ENCODE measurements at regions not wholly inside any gene's neighbourhood (a gene's known extent, or its start where the extent isn't known, plus 50 kb on each side); places are given as distances from the start of the nearest gene placed in this dataset.
"Not testable (repeated sequence)": the region's sequence is repeated elsewhere in the genome, so short reads cannot be mapped to it uniquely, and the experiment has no call there.

- no peaks in the 10 kb centered on the region for H3K9me3 ChIP-seq (ENCODE audit: control insufficient read depth, low read length, poor library complexity, severe bottlenecking)
- Mint-ChIP-seq H3K27me3 (peaks cover 6% of the 10 kb centered on the region), H3K27ac (no peak overlapping the region), H3K4me1 (no peaks in the 10 kb centered on the region), H3K4me3 (no peak overlapping the region), H3K36me3 (ENCODE audit: low read depth) (peaks cover 5% of the 10 kb centered on the region)
- DNase-seq (no peak), ATAC-seq (no peak)
Observed at GRCh38 chr3:153372326-153372725, 210.3 kb downstream of the RAP2B start.

- no peaks in the 10 kb centered on the region for H3K9me3 ChIP-seq (ENCODE audit: control insufficient read depth, low read length, poor library complexity, severe bottlenecking)
- no peaks in the 10 kb centered on the region for H3K4me1 Mint-ChIP-seq
- H3K27ac Mint-ChIP-seq: no peak overlapping the region
- H3K4me3 Mint-ChIP-seq: no peak overlapping the region
- DNase-seq: no peak
- peaks cover 6% of the 10 kb centered on the region for H3K27me3 Mint-ChIP-seq
- H3K36me3 Mint-ChIP-seq (ENCODE audit: low read depth): peaks cover 5% of the 10 kb centered on the region
- ATAC-seq: no peak
Observed at GRCh38 chr3:153373606-153374005, 211.6 kb downstream of the RAP2B start.

GRCh38 chr3:153378366-153378765, 216.3 kb downstream of the RAP2B start:
- H3K36me3 Mint-ChIP-seq (ENCODE audit: low read depth); ATAC-seq; H3K27ac Mint-ChIP-seq; H3K27me3 Mint-ChIP-seq; H3K4me3 Mint-ChIP-seq; DNase-seq; H3K4me1 Mint-ChIP-seq; H3K9me3 ChIP-seq (ENCODE audit: control insufficient read depth, low read length, poor library complexity, severe bottlenecking): not testable (repeated sequence)

GRCh38 chr3:153379516-153379915, 217.5 kb downstream of the RAP2B start:
- peaks cover 6% of the 10 kb centered on the region for H3K27me3 Mint-ChIP-seq
- no peaks in the 10 kb centered on the region for H3K9me3 ChIP-seq (ENCODE audit: control insufficient read depth, low read length, poor library complexity, severe bottlenecking)
- H3K4me3 Mint-ChIP-seq: no peak overlapping the region
- H3K4me1 Mint-ChIP-seq: peaks cover 4% of the 10 kb centered on the region
- no peak overlapping the region for H3K27ac Mint-ChIP-seq
- no peak for ATAC-seq
- peaks cover 7% of the 10 kb centered on the region for H3K36me3 Mint-ChIP-seq (ENCODE audit: low read depth)
- no peak for DNase-seq

GRCh38 chr3:153385343-153385742, 223.3 kb downstream of the RAP2B start:
- Mint-ChIP-seq H3K27me3 (no peaks in the 10 kb centered on the region), H3K27ac (peak overlapping the region; percentile 4), H3K4me1 (peaks cover 4% of the 10 kb centered on the region), H3K4me3 (no peak overlapping the region), H3K36me3 (ENCODE audit: low read depth) (no peaks in the 10 kb centered on the region)
- H3K9me3 ChIP-seq (ENCODE audit: control insufficient read depth, low read length, poor library complexity, severe bottlenecking): no peaks in the 10 kb centered on the region
- DNase-seq: no peak
- ATAC-seq: no peak

- ATAC-seq (no peak), DNase-seq (no peak)
- Mint-ChIP-seq H3K36me3 (ENCODE audit: low read depth) (peaks cover 3% of the 10 kb centered on the region), H3K27me3 (no peaks in the 10 kb centered on the region), H3K4me1 (no peaks in the 10 kb centered on the region), H3K27ac (no peak overlapping the region), H3K4me3 (no peak overlapping the region)
- H3K9me3 ChIP-seq (ENCODE audit: control insufficient read depth, low read length, poor library complexity, severe bottlenecking): peaks cover 5% of the 10 kb centered on the region
Observed at GRCh38 chr3:153392363-153392762, 230.3 kb downstream of the RAP2B start.

GRCh38 chr3:153394017-153394416, 232.0 kb downstream of the RAP2B start:
- peaks cover 3% of the 10 kb centered on the region for H3K36me3 Mint-ChIP-seq (ENCODE audit: low read depth)
- H3K27ac Mint-ChIP-seq: no peak overlapping the region
- H3K4me3 Mint-ChIP-seq: no peak overlapping the region
- no peaks in the 10 kb centered on the region for H3K27me3 Mint-ChIP-seq
- ATAC-seq (no peak), DNase-seq (no peak)
- H3K4me1 Mint-ChIP-seq: peaks cover 2% of the 10 kb centered on the region
- peaks cover 5% of the 10 kb centered on the region for H3K9me3 ChIP-seq (ENCODE audit: control insufficient read depth, low read length, poor library complexity, severe bottlenecking)

GRCh38 chr3:153396581-153396980, 234.6 kb downstream of the RAP2B start:
- H3K27me3 Mint-ChIP-seq: no peaks in the 10 kb centered on the region
- no peak overlapping the region for H3K27ac Mint-ChIP-seq
- H3K36me3 Mint-ChIP-seq (ENCODE audit: low read depth): peaks cover 3% of the 10 kb centered on the region
- H3K4me1 Mint-ChIP-seq: peaks cover 17% of the 10 kb centered on the region
- H3K4me3 Mint-ChIP-seq: no peak overlapping the region
- ATAC-seq (no peak), DNase-seq (no peak)
- H3K9me3 ChIP-seq (ENCODE audit: control insufficient read depth, low read length, poor library complexity, severe bottlenecking): peaks cover 5% of the 10 kb centered on the region

- H3K4me3 Mint-ChIP-seq: no peak overlapping the region
- DNase-seq (no peak), ATAC-seq (no peak)
- H3K27ac Mint-ChIP-seq: no peak overlapping the region
- no peaks in the 10 kb centered on the region for H3K27me3 Mint-ChIP-seq
- H3K36me3 Mint-ChIP-seq (ENCODE audit: low read depth): peaks cover 3% of the 10 kb centered on the region
- peaks cover 17% of the 10 kb centered on the region for H3K4me1 Mint-ChIP-seq
- H3K9me3 ChIP-seq (ENCODE audit: control insufficient read depth, low read length, poor library complexity, severe bottlenecking): peaks cover 5% of the 10 kb centered on the region
Observed at GRCh38 chr3:153397794-153398193, 235.8 kb downstream of the RAP2B start.

GRCh38 chr3:153399636-153400035, 237.6 kb downstream of the RAP2B start:
- H3K27ac Mint-ChIP-seq: peak overlapping the region; percentile 30
- peaks cover 17% of the 10 kb centered on the region for H3K4me1 Mint-ChIP-seq
- H3K27me3 Mint-ChIP-seq: no peaks in the 10 kb centered on the region
- H3K36me3 Mint-ChIP-seq (ENCODE audit: low read depth): no peaks in the 10 kb centered on the region
- H3K9me3 ChIP-seq (ENCODE audit: control insufficient read depth, low read length, poor library complexity, severe bottlenecking): no peaks in the 10 kb centered on the region
- ATAC-seq (no peak), DNase-seq (no peak)
- no peak overlapping the region for H3K4me3 Mint-ChIP-seq

- peaks cover 17% of the 10 kb centered on the region for H3K4me1 Mint-ChIP-seq
- ATAC-seq (no peak), DNase-seq (no peak)
- H3K4me3 Mint-ChIP-seq: no peak overlapping the region
- no peaks in the 10 kb centered on the region for H3K36me3 Mint-ChIP-seq (ENCODE audit: low read depth)
- H3K27ac Mint-ChIP-seq: no peak overlapping the region
- no peaks in the 10 kb centered on the region for H3K9me3 ChIP-seq (ENCODE audit: control insufficient read depth, low read length, poor library complexity, severe bottlenecking)
- no peaks in the 10 kb centered on the region for H3K27me3 Mint-ChIP-seq
Observed at GRCh38 chr3:153400641-153401040, 238.6 kb downstream of the RAP2B start.

- Mint-ChIP-seq H3K36me3 (ENCODE audit: low read depth) (no peaks in the 10 kb centered on the region), H3K27me3 (no peaks in the 10 kb centered on the region), H3K4me3 (no peak overlapping the region), H3K27ac (no peak overlapping the region), H3K4me1 (peaks cover 14% of the 10 kb centered on the region)
- ATAC-seq: no peak
- no peak for DNase-seq
- no peaks in the 10 kb centered on the region for H3K9me3 ChIP-seq (ENCODE audit: control insufficient read depth, low read length, poor library complexity, severe bottlenecking)
Observed at GRCh38 chr3:153404157-153404556, 242.1 kb downstream of the RAP2B start.

- ATAC-seq; H3K27ac Mint-ChIP-seq; H3K9me3 ChIP-seq (ENCODE audit: control insufficient read depth, low read length, poor library complexity, severe bottlenecking); H3K4me3 Mint-ChIP-seq; DNase-seq; H3K27me3 Mint-ChIP-seq; H3K4me1 Mint-ChIP-seq; H3K36me3 Mint-ChIP-seq (ENCODE audit: low read depth): not testable (repeated sequence)
Observed at GRCh38 chr3:153405320-153405719, 243.3 kb downstream of the RAP2B start.

- H3K9me3 ChIP-seq (ENCODE audit: control insufficient read depth, low read length, poor library complexity, severe bottlenecking): no peaks in the 10 kb centered on the region
- H3K36me3 Mint-ChIP-seq (ENCODE audit: low read depth): no peaks in the 10 kb centered on the region
- peaks cover 8% of the 10 kb centered on the region for H3K4me1 Mint-ChIP-seq
- peak overlapping the region; percentile 51 for H3K27ac Mint-ChIP-seq
- no peak for DNase-seq
- no peak overlapping the region for H3K4me3 Mint-ChIP-seq
- no peaks in the 10 kb centered on the region for H3K27me3 Mint-ChIP-seq
- ATAC-seq: no peak
Observed at GRCh38 chr3:153410517-153410916, 248.5 kb downstream of the RAP2B start.

- peaks cover 5% of the 10 kb centered on the region for H3K9me3 ChIP-seq (ENCODE audit: control insufficient read depth, low read length, poor library complexity, severe bottlenecking)
- ATAC-seq (no peak), DNase-seq (no peak)
- Mint-ChIP-seq H3K4me1 (peaks cover 8% of the 10 kb centered on the region), H3K36me3 (ENCODE audit: low read depth) (no peaks in the 10 kb centered on the region), H3K27me3 (no peaks in the 10 kb centered on the region), H3K27ac (no peak overlapping the region), H3K4me3 (no peak overlapping the region)
Observed at GRCh38 chr3:153414982-153415381, 253.0 kb downstream of the RAP2B start.
